H9 (cell line): ENCODE measurements at regions not wholly inside any gene's neighbourhood (a gene's known extent, or its start where the extent isn't known, plus 50 kb on each side); places are given as distances from the start of the nearest gene placed in this dataset.

Source experiments
- DNase-seq: peaks from one replicate; pipeline ENCODE4 v3.0.0-alpha.2; 2017
- H2AFZ ChIP-seq: one replicate; pipeline ENCODE4 v1.6.1; 2013; ENCODE audit warnings: mild to moderate bottlenecking, low read length, control low read depth, moderate library complexity
- H2AK5ac ChIP-seq: 2 replicates; pipeline ENCODE4 v1.6.1; 2013; ENCODE audit warnings: low read length, control low read depth, mixed read lengths; ENCODE audit not compliant: insufficient read length
- H2BK120ac ChIP-seq: one replicate; pipeline ENCODE4 v1.6.1; 2013; ENCODE audit warnings: low read depth, mild to moderate bottlenecking, low read length, control low read depth, inconsistent platforms; ENCODE audit not compliant: poor library complexity, severe bottlenecking
- H2BK12ac ChIP-seq: 2 replicates; pipeline ENCODE4 v1.6.1; 2013; ENCODE audit warnings: low read length, control low read depth, mixed read lengths, low read depth; ENCODE audit not compliant: insufficient read length
- H2BK15ac ChIP-seq: 2 replicates; pipeline ENCODE4 v1.6.1; 2013; ENCODE audit warnings: low read depth, low read length, control low read depth
- H2BK20ac ChIP-seq: one replicate; pipeline ENCODE4 v1.6.1; 2013; ENCODE audit warnings: low read depth, mild to moderate bottlenecking, low read length, control low read depth, inconsistent platforms; ENCODE audit not compliant: poor library complexity, severe bottlenecking
- H2BK5ac ChIP-seq: 2 replicates; pipeline ENCODE4 v1.6.1; 2013; ENCODE audit warnings: low read length, control low read depth, mixed read lengths; ENCODE audit not compliant: insufficient read length
- H3K14ac ChIP-seq: 2 replicates; pipeline ENCODE4 v1.6.1; 2013; ENCODE audit warnings: low read length, control low read depth; ENCODE audit not compliant: insufficient read depth
- H3K18ac ChIP-seq: 2 replicates; pipeline ENCODE4 v1.6.1; 2013; ENCODE audit warnings: low read depth, mild to moderate bottlenecking, mixed read lengths, low read length, control low read depth; ENCODE audit not compliant: insufficient read length
- H3K23ac ChIP-seq: 2 replicates; pipeline ENCODE4 v1.6.1; 2013; ENCODE audit warnings: low read length, control low read depth, mixed read lengths, low read depth; ENCODE audit not compliant: insufficient read length
- H3K23me2 ChIP-seq: 2 replicates; pipeline ENCODE4 v1.6.1; 2013; ENCODE audit warnings: low read depth, mild to moderate bottlenecking, mixed read lengths, low read length, control low read depth; ENCODE audit not compliant: insufficient read length, poor library complexity, severe bottlenecking
- H3K27ac ChIP-seq: 2 replicates; pipeline ENCODE4 v1.5.1; 2013; ENCODE audit warnings: low read length, control low read depth, mixed read lengths, low read depth; ENCODE audit not compliant: insufficient read length
- H3K27me3 ChIP-seq: 2 replicates; pipeline ENCODE4 v1.6.1; 2013; ENCODE audit warnings: low read length, control low read depth, inconsistent platforms; ENCODE audit not compliant: insufficient read depth
- H3K4ac ChIP-seq: 2 replicates; pipeline ENCODE4 v1.6.1; 2013; ENCODE audit warnings: low read depth, mild to moderate bottlenecking, control low read depth, inconsistent platforms, low read length, moderate library complexity
- H3K4me1 ChIP-seq: 2 replicates; pipeline ENCODE4 v1.6.1; 2013; ENCODE audit warnings: low read length, control low read depth, inconsistent platforms; ENCODE audit not compliant: insufficient read depth
- H3K4me2 ChIP-seq: 2 replicates; pipeline ENCODE4 v1.6.1; 2013; ENCODE audit warnings: low read length, control low read depth, mixed read lengths; ENCODE audit not compliant: insufficient read length, insufficient read depth
- H3K56ac ChIP-seq: 2 replicates; pipeline ENCODE4 v1.6.1; 2013; ENCODE audit warnings: low read depth, mild to moderate bottlenecking, mixed read lengths, low read length, control low read depth; ENCODE audit not compliant: insufficient read length
- H3K79me1 ChIP-seq: 2 replicates; pipeline ENCODE4 v1.6.1; 2013; ENCODE audit warnings: low read depth, mild to moderate bottlenecking, moderate library complexity, low read length, control low read depth, inconsistent platforms; ENCODE audit not compliant: insufficient read depth, poor library complexity, severe bottlenecking
- H3K79me2 ChIP-seq: 2 replicates; pipeline ENCODE4 v1.6.1; 2013; ENCODE audit warnings: low read length, control low read depth, inconsistent platforms; ENCODE audit not compliant: insufficient read depth
- H3K9ac ChIP-seq: 2 replicates; pipeline ENCODE4 v1.6.1; 2013; ENCODE audit warnings: low read length, control low read depth, mixed read lengths; ENCODE audit not compliant: insufficient read length; ENCODE audit errors: extremely low read depth
- H3K9me3 ChIP-seq: one replicate; pipeline ENCODE4 v1.6.1; 2013; ENCODE audit warnings: low read depth, low read length, inconsistent platforms; ENCODE audit not compliant: control insufficient read depth
- H3T11ph ChIP-seq: one replicate; pipeline ENCODE4 v1.6.1; 2013; ENCODE audit warnings: mild to moderate bottlenecking, low read length, control low read depth, inconsistent platforms
- H4K20me1 ChIP-seq: one replicate; pipeline ENCODE4 v1.6.1; 2013; ENCODE audit not compliant: control insufficient read depth, insufficient read length, insufficient read depth
- H4K5ac ChIP-seq: 2 replicates; pipeline ENCODE4 v1.6.1; 2013; ENCODE audit warnings: low read depth, mild to moderate bottlenecking, mixed read lengths, low read length, control low read depth; ENCODE audit not compliant: insufficient read length
- H4K8ac ChIP-seq: replicated peaks from 2 replicates; pipeline ENCODE4 v1.6.1; 2013; ENCODE audit warnings: low read length, control low read depth, mixed read lengths, low read depth; ENCODE audit not compliant: insufficient read length
- H4K91ac ChIP-seq: 2 replicates; pipeline ENCODE4 v1.6.1; 2013; ENCODE audit warnings: low read depth, mild to moderate bottlenecking, moderate library complexity, mixed read lengths, low read length, control low read depth; ENCODE audit not compliant: insufficient read length
- H3K27ac Mint-ChIP-seq, 3 experiments: 2 replicates in 2 of 3; 3 replicates in 1 of 3; pipeline ENCODE4 v1.8.0; 2020 to 2021; ENCODE audit warnings: mixed read lengths in 3 of 3, mild to moderate bottlenecking in 1 of 3, moderate library complexity in 1 of 3
- H3K27me3 Mint-ChIP-seq: 2 replicates; pipeline ENCODE4 v1.8.0; 2021; ENCODE audit warnings: low read depth, mild to moderate bottlenecking, moderate library complexity, mixed read lengths
- H3K36me3 Mint-ChIP-seq, 3 experiments: 2 replicates in 2 of 3; 3 replicates in 1 of 3; pipeline ENCODE4 v1.8.0; 2020 to 2021; ENCODE audit warnings: low read depth in 3 of 3, mixed read lengths in 3 of 3; ENCODE audit not compliant: insufficient read depth in 1 of 3
- H3K4me1 Mint-ChIP-seq, 2 experiments: 2 replicates each; pipeline ENCODE4 v1.8.0; 2020; ENCODE audit warnings: mixed read lengths in 2 of 2
- H3K4me3 Mint-ChIP-seq, 2 experiments: 2 replicates in 1 of 2; 3 replicates in 1 of 2; pipeline ENCODE4 v1.8.0; 2020 to 2021; ENCODE audit warnings: mild to moderate bottlenecking in 2 of 2, mixed read lengths in 2 of 2, moderate library complexity in 1 of 2
- H3K9me3 Mint-ChIP-seq, 2 experiments: 2 replicates in 1 of 2; 3 replicates in 1 of 2; pipeline ENCODE4 v1.8.0; 2020; ENCODE audit warnings: mild to moderate bottlenecking in 2 of 2, mixed read lengths in 2 of 2, moderate library complexity in 1 of 2
- CTCF ChIP-seq: fragments of 200-600 bp; sonication (generic); conservative IDR thresholded peaks from 3 replicates; pipeline ENCODE4 v1.8.0; 2021; ENCODE audit warnings: antibody characterized with exemption, mild to moderate bottlenecking
- WGBS: extraction: QIAGEN DNeasy Blood & Tissue Kit; methylation state at CpG from one replicate; pipeline ENCODE4 v1.1.7; 2013; ENCODE audit warnings: missing lambda C conversion rate, low lambda C conversion rate, mixed read lengths; ENCODE audit not compliant: insufficient read length; ENCODE audit errors: extremely low coverage; 5-methylcytosine and 5-hydroxymethylcytosine counted together

- H3K27ac Mint-ChIP-seq = no peak overlapping the region
- no peaks in the 10 kb centered on the region for H3K79me1 ChIP-seq
Observed at GRCh38 chr1:184865831-184866230, 108.5 kb downstream of the NIBAN1 start.

More at GRCh38 chr1:184865831-184866230, 108.5 kb downstream of the NIBAN1 start:
- H3K79me2 ChIP-seq = no peaks in the 10 kb centered on the region
- no peak overlapping the region for H2BK20ac ChIP-seq
- no peaks in the 10 kb centered on the region; the same call in 1 of the 2 replicates for H3K27me3 Mint-ChIP-seq
- no peak overlapping the region for H4K91ac ChIP-seq
- H3K27ac ChIP-seq = no peak overlapping the region
- no peaks in the 10 kb centered on the region for H3K9me3 ChIP-seq
- no peak overlapping the region for H2AK5ac ChIP-seq
- no peaks in the 10 kb centered on the region for H3K9me3 Mint-ChIP-seq
- no peaks in the 10 kb centered on the region for H3K23me2 ChIP-seq
- no peak overlapping the region for H2AFZ ChIP-seq
- no peak overlapping the region for H2BK5ac ChIP-seq
- no peak overlapping the region for H2BK15ac ChIP-seq
- no peaks in the 10 kb centered on the region for H3K4me1 ChIP-seq
- no peak for DNase-seq
- no peaks in the 10 kb centered on the region for H3K27me3 ChIP-seq
- no peak overlapping the region for H3K56ac ChIP-seq
- no peaks in the 10 kb centered on the region for H3K36me3 Mint-ChIP-seq
- H4K5ac ChIP-seq = no peak overlapping the region
- no peak overlapping the region for H3T11ph ChIP-seq
- H3K4me3 Mint-ChIP-seq = no peak overlapping the region
- no peak overlapping the region for H2BK12ac ChIP-seq
- no peak overlapping the region for H3K4me2 ChIP-seq
- H3K23ac ChIP-seq = no peak overlapping the region
- no peak overlapping the region for H2BK120ac ChIP-seq
- H3K18ac ChIP-seq = no peak overlapping the region
- no peak for TF ChIP-seq CTCF
- H3K4me1 Mint-ChIP-seq = peaks cover under 1 to 2% of the 10 kb centered on the region in 2 experiments; a peak in 2 of 4 replicates
- H4K8ac ChIP-seq = no peak overlapping the region
- no peak overlapping the region for H3K14ac ChIP-seq
- no CpG with 5 or more reads among the region's 1 CpG for WGBS
- no peaks in the 10 kb centered on the region for H4K20me1 ChIP-seq
- no peak overlapping the region for H3K9ac ChIP-seq
- no peak overlapping the region for H3K4ac ChIP-seq
